Osteocyte (in vitro differentiated cells): ENCODE measurements at regions not wholly inside any gene's neighbourhood (a gene's known extent, or its start where the extent isn't known, plus 50 kb on each side); places are given as distances from the start of the nearest gene placed in this dataset.

Experiments
- DNase-seq: peaks from one replicate; pipeline ENCODE4 v3.0.0; 2021; ENCODE audit warnings: mixed read lengths; ENCODE audit not compliant: unreplicated experiment; ENCODE audit errors: extremely low spot score
- H3K27ac Mint-ChIP-seq: one replicate; pipeline ENCODE4 v1.8.0; 2021; ENCODE audit warnings: mild to moderate bottlenecking, mixed read lengths; ENCODE audit not compliant: unreplicated experiment
- H3K27me3 Mint-ChIP-seq: one replicate; pipeline ENCODE4 v1.8.0; 2021; ENCODE audit warnings: mixed read lengths; ENCODE audit not compliant: unreplicated experiment
- H3K36me3 Mint-ChIP-seq: one replicate; pipeline ENCODE4 v1.8.0; 2021; ENCODE audit warnings: mixed read lengths; ENCODE audit not compliant: unreplicated experiment
- H3K4me1 Mint-ChIP-seq: one replicate; pipeline ENCODE4 v1.8.0; 2021; ENCODE audit warnings: mixed read lengths; ENCODE audit not compliant: unreplicated experiment
- H3K4me3 Mint-ChIP-seq: one replicate; pipeline ENCODE4 v1.8.0; 2021; ENCODE audit warnings: mild to moderate bottlenecking, moderate library complexity, mixed read lengths; ENCODE audit not compliant: unreplicated experiment
- H3K9me3 Mint-ChIP-seq: one replicate; pipeline ENCODE4 v1.8.0; 2021; ENCODE audit warnings: mixed read lengths; ENCODE audit not compliant: unreplicated experiment
- TF ChIP-seq, protein P1 (sequence below): fragments of 200-600 bp; sonication (generic); IDR thresholded peaks from 2 replicates; pipeline ENCODE4 v1.5.0; 2021; ENCODE audit warnings: antibody characterized with exemption, mild to moderate bottlenecking, moderate library complexity

DNA sequence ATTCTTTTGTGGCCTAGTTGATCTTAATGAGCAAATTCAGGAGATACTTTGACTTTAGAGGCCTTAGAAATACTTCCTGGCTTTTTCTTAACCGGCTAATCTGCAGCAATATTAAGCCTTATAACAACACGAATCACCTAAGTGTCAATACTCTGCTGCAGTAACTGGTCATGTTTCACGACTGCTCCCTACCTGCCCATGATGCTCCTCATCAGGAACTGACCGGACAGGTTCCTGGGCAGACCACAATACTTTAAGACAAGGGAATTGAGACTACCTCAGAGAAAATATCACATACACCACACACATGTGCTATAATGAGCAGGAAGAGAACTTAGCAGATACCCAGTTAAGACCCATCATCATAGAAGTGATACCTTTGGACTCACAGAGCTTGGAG lies 211.9 kb upstream of the BMP4 start:
- TF ChIP-seq, protein P1, sequence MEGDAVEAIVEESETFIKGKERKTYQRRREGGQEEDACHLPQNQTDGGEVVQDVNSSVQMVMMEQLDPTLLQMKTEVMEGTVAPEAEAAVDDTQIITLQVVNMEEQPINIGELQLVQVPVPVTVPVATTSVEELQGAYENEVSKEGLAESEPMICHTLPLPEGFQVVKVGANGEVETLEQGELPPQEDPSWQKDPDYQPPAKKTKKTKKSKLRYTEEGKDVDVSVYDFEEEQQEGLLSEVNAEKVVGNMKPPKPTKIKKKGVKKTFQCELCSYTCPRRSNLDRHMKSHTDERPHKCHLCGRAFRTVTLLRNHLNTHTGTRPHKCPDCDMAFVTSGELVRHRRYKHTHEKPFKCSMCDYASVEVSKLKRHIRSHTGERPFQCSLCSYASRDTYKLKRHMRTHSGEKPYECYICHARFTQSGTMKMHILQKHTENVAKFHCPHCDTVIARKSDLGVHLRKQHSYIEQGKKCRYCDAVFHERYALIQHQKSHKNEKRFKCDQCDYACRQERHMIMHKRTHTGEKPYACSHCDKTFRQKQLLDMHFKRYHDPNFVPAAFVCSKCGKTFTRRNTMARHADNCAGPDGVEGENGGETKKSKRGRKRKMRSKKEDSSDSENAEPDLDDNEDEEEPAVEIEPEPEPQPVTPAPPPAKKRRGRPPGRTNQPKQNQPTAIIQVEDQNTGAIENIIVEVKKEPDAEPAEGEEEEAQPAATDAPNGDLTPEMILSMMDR: no peak
- no peak for DNase-seq
- H3K27ac Mint-ChIP-seq: no peak overlapping the region
- H3K4me3 Mint-ChIP-seq: no peak overlapping the region
- H3K9me3 Mint-ChIP-seq: no peaks in the 10 kb centered on the region
- H3K36me3 Mint-ChIP-seq: no peaks in the 10 kb centered on the region
- H3K27me3 Mint-ChIP-seq: peaks cover 2% of the 10 kb centered on the region
- peaks cover 21% of the 10 kb centered on the region for H3K4me1 Mint-ChIP-seq

DNA sequence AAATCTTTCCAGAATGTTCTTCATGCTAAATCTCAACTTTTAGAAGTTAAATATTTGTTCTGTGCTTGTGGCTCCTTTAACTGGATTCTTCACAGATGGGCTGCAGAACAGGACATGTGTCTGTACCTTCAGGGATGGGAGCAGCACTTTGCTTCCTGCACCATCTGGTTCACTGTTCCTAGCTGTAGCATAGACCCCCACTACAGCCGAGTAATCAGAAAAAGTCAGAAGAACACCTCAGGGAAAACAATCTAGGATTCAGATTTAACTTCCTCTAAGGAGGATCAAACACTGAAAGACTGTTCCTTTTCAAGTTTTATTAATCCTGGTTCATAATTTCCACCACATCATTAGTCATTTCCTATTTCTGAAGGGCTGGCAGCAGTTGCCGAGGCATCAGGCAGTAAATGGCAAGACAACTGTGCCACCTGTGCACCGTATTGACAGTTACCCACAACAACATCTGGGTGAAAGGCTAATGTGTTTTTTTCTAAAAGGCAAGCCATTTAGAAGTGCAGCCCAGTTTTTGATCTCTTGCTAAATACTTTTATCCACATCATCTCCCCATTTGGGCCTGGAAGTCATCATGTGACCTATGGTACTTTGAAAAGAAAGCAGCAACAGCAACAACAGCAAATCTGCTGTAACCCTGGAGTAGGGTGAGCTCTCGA lies 212.8 kb upstream of the BMP4 start:
- H3K4me1 Mint-ChIP-seq: peaks cover 30% of the 10 kb centered on the region
- H3K27me3 Mint-ChIP-seq: peaks cover 2% of the 10 kb centered on the region
- TF ChIP-seq, protein P1: no peak
- no peaks in the 10 kb centered on the region for H3K36me3 Mint-ChIP-seq
- no peaks in the 10 kb centered on the region for H3K9me3 Mint-ChIP-seq
- H3K27ac Mint-ChIP-seq: no peak overlapping the region
- H3K4me3 Mint-ChIP-seq: no peak overlapping the region
- no peak for DNase-seq

DNA sequence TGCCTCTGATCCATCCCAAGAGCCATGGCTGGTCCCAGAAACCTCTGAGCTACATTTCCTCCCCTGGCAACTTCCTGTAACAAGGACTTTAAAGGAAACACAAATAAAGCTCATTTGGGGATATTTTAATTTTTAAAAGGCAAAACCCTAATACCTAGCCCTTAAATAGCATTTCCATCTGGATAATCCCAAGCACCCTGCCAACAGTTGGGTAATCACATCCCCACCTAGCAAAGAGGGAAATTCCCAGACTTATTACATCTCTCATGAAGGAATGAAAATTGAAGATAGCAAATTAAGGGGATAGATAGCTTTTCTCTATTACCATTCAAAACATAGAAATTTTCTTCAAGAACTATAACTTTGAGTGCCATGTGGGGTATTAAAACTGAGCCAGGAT lies 213.7 kb upstream of the BMP4 start:
- Mint-ChIP-seq H3K27ac (no peak overlapping the region), H3K4me1 (peaks cover 33% of the 10 kb centered on the region), H3K36me3 (no peaks in the 10 kb centered on the region), H3K27me3 (peaks cover 2% of the 10 kb centered on the region), H3K9me3 (no peaks in the 10 kb centered on the region), H3K4me3 (no peak overlapping the region)
- DNase-seq: no peak
- TF ChIP-seq, protein P1: no peak

DNA sequence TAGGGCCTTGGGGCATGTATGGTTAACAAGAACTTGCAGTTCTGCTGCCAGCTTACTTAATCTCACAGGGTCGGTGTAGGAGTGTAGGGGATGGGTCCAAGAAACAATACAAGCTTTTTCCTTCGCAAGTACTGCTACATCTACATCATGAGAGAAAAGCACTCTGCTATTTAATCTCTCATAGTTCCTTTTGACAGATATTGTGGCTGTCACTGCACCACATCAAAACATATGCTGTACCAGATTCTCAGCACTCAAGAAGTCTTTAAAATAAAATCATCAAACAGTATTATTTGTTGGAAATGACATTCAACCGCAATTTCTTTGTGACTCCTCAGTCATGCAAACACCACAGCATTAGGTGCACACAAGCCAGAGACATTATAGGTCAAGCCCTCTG lies 215.5 kb upstream of the BMP4 start:
- H3K4me1 Mint-ChIP-seq: peaks cover 33% of the 10 kb centered on the region
- DNase-seq: no peak
- no peak overlapping the region for H3K27ac Mint-ChIP-seq
- no peaks in the 10 kb centered on the region for H3K36me3 Mint-ChIP-seq
- TF ChIP-seq, protein P1: no peak
- H3K27me3 Mint-ChIP-seq: peaks cover 2% of the 10 kb centered on the region
- H3K9me3 Mint-ChIP-seq: no peaks in the 10 kb centered on the region
- no peak overlapping the region for H3K4me3 Mint-ChIP-seq

DNA sequence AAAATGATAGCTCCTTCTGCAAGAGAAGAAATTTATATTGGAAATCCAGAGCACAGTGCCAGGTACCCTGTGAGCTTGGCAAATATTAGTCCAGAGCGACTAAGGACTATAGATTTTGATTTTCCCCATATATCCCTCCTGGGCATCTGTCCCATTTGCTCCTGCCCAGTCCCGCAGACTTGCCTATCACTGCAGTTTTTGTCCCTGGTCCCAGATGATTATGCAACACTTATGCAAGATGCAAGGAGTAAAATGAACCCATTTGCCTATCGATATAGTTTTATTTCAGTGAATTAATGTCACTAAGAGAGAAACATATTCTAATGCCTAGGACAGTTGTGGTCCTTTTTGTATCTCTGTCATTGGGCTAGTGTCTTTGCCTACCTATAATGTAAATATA lies 215.9 kb upstream of the BMP4 start:
- H3K27me3 Mint-ChIP-seq: peaks cover 4% of the 10 kb centered on the region
- no peak overlapping the region for H3K27ac Mint-ChIP-seq
- H3K4me3 Mint-ChIP-seq: no peak overlapping the region
- DNase-seq: no peak
- no peaks in the 10 kb centered on the region for H3K36me3 Mint-ChIP-seq
- H3K4me1 Mint-ChIP-seq: peaks cover 33% of the 10 kb centered on the region
- no peaks in the 10 kb centered on the region for H3K9me3 Mint-ChIP-seq
- TF ChIP-seq, protein P1: no peak
